NCI-H1105 (cell line): ENCODE measurements at regions not wholly inside any gene's neighbourhood (a gene's known extent, or its start where the extent isn't known, plus 50 kb on each side); places are given as distances from the start of the nearest gene placed in this dataset.
"Not testable (repeated sequence)": the region's sequence is repeated elsewhere in the genome, so short reads cannot be mapped to it uniquely, and the experiment has no call there.

Experiments
- DNase-seq: peaks from one replicate; lab custom pipeline; 2025; lab: John Stamatoyannopoulos, UW

DNA sequence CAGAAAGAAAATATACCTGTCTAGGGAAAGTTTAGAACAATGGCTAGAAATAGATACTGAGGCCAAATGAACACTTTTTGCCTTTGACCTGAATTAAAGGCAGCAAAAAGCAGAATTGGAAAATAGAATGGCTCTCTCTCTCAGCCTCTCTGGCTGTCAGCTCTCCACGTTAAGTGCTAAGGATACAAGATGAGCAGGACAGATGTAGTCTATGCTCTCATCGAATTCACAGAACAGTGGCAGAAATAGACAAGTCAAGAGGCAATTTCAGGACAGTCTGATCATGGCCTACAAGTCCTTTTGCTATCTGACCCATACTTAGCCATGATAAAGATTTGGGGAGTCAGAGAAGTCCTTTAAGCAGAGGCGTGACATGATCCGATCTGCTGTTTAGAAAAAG lies 120.2 kb upstream of the CREB1 start:
- no peak for DNase-seq

DNA sequence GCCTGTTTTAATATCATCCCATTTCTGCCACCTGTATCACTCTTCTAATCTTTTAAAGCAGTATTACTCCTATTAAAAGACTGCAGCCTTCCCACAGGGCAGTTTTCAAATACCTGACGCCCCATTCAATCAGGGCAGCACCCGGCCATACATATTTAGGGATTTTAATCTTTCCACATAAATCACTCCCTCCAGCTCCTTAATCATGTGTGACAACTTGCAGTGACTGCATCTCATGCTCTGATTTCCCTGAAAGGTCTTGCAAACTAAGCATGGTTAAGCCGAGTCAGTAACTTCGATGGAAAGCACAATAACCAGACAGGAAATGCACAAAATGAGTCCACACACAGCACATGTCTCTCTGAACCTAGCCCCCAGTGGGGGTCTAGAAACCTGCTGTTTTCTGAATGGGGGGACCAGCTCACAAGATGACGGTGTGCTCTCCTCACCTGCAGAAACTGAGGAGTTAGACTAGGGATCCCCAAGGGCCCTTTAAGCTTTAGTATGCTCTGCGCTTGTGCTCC lies 116.9 kb upstream of the CREB1 start:
- DNase-seq: no peak

DNA sequence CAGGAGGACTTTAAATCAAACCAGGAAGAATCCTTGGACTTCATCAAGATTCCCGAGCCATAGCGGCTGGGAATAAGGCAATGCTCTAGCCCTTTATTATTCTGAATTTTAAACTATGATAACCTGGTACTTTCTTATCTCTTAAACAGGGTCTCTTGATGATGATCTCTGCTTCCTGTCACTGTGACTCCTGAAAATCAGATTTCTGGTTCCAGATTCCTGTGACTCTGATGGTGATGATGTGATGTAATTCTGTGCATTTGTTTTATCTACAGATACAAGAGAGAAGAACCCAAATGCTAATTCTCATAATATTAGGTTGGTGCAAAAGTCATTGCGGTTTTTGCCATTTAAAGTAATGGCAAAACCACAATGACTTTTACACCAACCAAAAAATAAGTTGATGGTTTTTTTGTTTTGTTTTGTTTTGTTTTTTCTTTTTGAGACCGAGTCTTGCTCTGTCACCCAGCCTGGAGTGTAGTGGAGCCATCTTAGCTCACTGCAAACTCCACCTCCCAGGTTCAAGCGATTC lies 116.3 kb upstream of the CREB1 start:
- DNase-seq: no peak

DNA sequence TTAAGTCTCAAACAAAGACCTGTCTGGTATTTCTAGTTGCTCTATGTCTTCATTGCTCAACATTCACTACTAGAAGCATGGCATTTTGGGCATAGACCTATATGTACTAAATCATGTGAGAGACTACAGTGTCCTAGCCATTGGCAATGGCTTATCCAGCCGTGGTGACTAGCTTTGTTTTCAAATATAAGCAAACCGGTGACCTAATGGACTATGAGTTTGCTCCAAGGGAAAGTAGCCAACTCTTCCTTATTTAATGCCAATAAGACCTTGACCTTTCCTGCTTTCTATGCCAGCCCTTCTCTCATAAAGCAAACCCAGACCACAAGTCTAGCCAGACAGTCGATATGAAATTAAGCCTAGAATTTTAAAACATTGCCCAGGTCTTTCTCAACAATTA lies 113.7 kb upstream of the CREB1 start:
- no peak for DNase-seq

DNA sequence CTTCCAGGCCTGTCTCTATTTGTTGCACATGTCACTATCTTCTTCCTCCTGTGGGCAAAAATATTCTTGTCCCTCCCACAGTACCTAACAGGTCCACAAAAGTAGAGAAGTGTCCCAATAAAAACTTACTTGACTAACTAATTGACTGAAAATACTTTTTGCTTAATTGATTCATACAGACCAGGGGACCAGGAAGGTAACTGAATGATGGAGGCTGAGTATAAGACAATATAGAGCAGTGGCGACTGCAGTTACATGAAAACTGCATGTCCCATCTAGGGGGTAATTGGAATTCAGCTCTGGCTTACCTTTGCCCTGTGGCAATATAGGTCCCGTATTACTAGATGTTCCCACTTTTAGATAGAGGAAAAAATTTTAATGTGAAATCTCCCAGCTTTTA lies 112.9 kb upstream of the CREB1 start:
- no peak for DNase-seq

DNA sequence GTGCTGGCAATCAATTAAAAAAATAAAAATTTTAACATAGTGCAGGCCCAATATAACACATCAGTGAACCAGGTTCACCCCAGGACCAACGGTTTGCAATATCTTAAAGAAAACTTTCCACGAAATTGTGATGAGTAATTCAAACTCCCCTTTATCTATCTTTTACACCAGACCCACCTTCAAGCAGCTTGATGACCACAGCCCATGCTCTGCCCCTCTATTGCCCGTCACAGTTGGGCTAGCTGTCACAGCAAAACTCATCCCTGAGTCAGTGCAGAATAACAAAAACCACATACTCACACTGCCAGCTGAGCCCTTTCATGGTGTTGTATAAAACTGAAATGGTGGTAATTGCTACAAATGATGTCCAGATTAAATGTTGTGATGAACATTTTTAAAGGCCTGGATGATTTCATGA lies 112.5 kb upstream of the CREB1 start:
- DNase-seq: no peak

DNA sequence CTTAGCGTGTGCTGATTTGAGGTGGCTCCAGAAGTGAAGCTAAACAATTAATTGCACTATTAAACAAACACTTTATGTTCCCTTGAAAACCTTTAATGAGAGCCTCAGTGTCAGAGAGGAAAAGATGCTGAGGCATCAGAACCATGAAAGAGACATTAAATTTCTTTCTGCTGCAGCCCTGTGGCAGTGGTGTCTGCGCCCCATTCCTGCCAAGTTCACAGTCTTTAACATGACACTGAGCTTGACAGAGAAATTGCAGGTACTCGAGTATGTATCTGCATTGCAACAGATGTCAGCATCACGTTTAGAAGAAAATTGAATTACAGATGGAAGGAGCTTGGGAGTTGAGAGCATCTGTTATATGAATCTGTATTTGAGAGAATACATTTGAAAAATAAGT lies 111.3 kb upstream of the CREB1 start:
- no peak for DNase-seq

DNA sequence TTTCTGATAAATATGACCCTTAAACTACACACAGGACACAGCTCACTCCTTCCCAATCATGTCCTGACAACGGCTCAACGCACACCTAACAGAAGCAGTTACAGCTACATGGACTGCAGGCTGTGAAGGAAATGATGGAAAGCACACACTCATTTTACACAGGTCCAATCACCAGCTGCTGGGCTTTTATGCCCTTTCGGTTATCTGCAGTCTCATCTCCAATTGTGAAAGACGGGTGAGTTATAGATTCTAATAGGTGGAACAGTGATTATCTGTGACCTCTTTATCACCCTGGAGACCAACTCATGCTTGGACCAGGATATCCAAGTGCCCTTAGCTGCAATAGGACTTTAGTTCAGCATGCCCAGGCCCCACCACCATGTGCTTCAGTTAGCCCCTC lies 110.4 kb upstream of the CREB1 start:
- no peak for DNase-seq

DNA sequence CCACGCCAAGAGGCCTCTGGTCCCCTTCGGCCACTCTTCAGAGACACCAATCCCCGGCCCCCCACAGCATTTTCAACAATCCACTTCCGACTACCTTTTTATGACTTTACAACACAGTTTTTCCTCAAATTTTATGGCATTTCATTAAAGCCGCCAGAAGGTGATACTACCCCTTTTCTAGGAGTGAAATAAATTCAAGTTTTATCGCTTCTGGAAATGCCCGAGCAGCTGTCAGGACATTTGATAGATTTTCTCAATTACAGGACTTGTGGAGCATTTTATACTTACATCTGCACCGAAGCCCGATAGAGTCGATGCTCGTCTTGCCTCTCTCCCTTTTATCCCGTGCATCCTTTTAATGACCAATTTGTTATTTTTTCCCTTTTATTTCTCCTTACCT lies 108.1 kb upstream of the CREB1 start:
- no peak for DNase-seq

DNA sequence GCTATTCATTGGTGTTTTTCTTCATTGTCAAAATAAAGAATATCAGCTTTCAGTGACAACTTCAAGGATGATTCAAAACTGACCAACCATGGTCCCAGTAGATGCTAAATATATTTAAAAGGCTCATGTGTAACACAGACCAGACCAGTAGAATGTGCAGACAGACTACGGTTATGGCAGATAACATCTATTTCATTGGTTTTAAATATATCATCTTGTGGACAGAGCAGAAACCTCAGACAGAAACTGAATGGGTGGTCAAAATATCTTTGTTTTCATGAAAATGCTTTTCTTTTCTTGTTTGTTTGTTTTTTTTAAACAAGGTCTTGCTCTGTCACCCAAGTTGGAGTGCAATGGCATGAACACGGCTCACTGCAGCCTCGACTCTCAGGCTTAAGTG lies 107.4 kb upstream of the CREB1 start:
- no peak for DNase-seq

DNA sequence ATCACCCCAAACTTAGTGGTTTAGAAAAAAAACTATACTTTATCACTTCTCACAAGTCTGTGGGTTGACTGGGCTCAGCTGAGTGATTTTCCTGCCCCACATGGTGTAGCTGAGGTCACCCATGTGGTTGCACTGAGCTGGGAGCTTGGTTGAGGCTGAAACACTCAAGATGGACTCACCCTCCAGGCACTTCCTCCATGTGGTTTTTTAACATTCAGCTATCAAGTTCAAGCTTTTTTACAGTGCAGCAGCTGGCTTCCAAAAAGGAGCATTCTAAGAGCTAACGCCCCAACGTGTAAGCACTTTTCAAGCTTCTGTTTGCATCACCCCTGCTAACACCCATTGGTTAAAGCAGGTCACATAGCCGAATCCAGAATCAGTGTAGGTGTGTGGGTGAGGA lies 105.9 kb upstream of the CREB1 start:
- DNase-seq: no peak

DNA sequence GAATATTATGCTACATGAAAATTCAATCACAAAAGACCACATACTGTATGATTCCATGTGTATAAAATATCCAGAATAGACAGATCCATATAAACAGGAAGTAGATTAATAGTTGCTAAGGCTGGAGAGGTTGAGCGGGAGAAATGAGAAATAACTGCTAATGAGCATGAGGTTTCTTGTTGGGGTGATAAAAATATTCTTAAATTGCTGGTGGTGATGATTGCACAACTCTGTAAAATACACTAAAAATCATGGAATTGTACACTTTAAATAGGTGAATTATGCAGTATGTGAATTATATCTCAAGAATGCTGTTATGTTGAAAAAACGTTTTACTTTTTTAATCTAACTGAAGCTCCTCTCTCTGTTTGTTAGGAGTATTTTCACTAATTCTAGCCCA lies 101.8 kb upstream of the CREB1 start:
- DNase-seq: no peak

DNA sequence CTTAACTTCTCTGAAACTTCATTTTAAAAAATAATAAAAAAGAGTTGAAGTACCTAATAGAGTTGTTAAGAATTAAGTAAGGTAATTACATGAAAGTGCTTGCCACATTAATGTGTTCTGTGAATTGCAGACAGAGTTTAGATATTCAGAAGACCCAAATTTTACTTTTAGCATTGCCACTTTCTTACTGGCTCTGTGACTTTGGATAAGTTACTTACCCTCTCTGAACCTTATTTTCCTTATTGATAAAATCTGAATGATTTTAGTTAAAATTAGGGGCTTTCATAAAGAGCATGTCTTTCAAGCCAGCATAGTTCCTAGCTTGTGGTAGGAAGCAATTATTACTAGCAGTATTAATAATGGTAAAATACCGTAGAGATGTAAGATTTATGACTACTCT lies 101.2 kb upstream of the CREB1 start:
- DNase-seq: no peak

DNA sequence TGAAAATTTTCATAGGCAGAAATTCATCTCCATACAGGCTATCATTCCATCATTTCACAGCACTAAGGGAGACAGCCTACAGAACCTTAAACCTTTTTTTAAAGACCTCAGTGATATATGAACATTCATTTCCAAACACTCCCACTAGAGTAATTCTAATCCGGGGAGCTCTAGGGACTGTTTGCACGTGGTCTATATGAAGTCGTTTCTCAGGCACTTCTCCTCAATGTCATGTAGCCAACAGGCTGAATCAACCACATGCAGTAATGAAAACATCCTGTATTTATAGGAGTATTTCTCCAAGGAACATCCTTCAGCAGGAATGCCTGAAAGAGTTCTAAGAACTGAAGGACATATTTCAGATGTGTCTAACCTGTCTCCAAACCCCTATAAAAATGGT lies 97.3 kb upstream of the CREB1 start:
- no peak for DNase-seq

DNA sequence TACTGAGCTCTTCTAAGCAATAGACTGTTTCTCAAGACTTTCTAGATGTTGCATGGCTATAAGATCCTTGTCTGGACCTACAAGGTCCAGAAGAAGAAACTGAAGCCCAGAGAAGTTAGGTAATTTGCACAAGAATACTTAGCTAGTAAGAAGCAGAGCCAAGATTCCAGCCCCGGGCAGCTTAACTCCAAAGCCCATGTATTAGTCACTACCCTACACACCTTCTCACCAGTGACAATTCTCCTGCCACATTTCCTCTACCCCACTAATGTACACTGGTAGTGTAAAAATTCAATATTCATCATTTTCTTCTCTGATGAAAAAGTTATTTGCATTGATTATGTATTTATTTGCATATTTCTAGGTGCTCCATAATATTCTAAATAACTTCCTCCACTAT lies 95.5 kb upstream of the CREB1 start:
- DNase-seq: no peak

DNA sequence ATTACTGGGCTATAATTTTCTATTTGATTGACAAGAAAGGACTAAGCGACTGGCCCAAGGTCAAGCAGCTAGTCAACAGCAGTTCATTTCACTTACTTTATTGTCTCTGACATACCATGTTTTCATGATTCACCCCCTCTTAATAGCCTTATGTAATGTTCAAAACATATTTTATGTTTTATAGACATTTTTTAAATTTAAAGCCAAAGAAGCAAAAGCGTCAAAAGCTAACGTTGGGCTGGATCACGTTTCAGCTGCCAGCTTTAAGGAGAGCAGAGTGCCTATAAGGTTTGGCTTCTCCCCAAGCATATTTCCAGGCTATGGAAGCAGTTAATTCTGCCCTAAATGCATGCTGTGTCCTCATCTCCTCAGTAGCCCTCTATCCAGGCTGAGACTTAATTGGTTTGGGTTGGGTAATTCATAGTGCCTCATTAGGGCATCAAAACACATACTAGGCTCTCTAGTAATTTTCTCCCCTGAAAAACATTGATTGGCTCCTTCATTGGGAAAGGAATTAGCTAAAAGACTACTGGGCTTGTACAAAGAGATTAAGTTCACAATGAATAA lies 94.8 kb upstream of the CREB1 start:
- no peak for DNase-seq

DNA sequence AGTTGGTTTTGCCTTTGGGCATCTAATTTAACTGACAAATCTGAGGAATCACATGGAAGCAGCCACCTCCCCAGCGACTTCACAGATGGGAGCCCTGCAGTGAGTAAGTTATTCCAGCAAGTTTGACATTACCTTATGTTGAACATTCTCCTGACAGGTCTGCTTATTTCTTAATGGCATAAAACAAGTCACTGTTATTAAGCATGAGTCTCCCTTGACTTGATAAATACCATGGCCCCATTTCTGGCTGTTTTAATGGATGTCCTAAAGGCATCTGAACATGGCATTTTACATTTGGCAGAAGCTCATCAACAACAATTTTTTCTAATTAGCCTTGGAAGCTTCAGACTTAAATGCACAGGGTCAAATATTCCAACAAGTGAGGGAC lies 92.6 kb upstream of the CREB1 start:
- DNase-seq: no peak

DNA sequence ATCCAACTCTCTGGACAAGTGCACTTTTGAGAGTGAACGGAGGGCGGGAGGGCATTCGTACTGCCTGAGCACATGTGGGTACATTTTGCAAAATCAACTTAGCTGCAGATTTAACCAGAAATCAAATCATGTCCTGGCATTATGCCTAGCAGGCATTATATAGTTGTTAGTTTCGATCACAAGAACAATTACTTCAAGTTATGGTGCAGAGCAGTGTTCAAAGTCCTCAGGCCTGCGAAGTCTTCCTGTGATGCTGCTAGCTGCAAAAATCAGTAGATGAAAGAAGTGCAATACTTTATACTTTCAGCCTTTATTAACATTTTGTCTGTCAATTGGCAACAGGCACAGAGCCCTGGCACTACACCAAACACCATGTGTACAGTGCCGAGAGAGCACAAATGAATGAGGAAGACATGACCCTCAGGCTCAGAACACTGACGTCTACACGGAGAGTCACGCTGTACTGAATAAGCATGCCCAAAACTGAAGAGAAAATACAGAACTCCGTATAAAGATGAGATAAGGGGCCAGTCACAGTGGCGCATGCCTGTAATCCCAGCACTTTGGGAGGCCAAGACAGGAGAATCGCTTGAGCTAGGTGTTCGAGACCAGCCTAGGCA lies 92.1 kb upstream of the CREB1 start:
- no peak for DNase-seq

DNA sequence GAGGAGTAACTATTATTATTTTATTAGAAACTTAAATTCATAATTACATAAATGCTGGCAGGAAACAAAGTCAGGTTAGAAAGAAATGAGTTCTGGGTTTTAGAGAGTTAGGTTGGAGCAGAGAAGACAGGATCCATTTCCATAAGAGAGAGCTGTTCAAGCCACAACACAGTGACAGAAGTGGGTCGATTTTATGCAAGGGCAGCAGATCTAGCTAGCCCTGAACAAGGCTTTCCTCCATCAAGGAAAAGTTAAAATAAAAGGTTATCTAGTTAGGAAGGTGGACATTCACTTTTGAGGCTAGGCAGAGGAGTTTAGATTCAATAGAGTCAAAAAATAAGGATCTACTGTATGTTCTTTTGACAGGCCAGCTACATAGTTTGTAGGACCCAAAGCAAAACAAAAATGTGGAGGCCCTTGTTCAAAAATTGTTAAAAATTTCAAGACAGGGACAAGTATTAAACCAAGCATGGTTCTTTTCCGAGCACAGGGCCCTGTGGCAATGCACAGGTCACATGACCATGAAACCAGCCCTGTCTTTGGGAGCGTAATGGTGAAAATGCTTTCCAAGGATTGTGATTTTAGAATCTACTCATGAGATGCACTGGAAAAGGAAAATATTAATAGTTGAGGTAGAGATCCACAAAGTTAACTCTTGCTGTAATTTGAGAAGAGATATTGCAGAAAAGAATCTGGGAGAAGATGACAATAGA lies 91.2 kb upstream of the CREB1 start:
- no peak for DNase-seq

DNA sequence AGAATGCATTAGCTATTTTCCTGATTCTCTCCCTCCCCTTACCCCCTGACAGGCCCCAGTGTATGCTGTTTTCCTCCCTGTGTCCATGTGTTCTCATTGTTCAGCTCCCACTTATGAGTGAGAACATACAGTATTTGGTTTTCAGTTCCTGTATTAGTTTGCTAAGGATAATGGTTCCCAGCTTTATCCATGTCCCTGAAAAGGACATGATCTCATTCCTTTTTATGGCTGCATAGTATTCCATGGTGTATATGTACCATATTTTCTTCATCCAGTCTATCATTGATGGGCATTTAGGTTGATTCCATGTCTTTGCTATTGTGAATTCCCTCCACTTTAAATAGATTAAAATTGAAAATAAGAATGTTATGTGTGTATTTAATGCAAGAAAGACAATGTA lies 89.9 kb upstream of the CREB1 start:
- DNase-seq: not testable (repeated sequence)

DNA sequence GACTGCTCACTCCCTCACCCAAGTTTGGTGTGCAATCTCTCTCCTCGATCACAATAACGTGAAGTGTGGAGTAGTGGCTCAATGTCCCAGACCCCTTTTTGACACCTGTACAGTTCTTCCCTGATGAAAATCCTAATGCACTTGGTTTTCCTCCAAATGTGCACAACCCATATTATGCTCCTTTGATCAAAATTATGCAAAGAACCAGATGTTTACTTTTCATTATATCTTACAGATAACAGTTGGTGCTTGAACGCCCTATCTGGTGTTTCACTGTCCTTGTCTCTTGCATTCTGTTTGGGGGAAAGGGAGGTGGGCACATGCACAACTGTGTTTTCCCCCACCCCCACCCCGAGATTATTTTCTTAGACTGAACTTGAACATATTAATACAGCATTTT lies 85.0 kb upstream of the CREB1 start:
- no peak for DNase-seq

DNA sequence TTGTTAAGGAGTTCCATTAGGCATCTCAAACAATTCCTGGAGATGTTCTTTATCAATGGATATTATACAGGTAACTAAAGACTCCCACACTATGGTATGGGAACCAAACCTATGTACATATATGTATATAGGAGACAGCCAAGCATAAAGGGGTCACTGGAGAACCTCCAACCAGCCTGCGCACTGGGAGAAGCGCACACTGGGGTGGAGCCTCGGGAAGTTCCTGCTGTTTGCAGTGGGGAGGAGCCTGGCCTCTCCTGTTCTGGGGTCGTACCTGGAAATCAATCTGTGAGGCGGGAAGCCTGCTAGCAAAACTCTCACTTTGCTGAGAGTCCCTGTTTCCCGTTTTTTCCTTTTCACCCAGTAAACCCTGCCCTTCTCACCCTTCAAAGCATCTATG lies 83.1 kb upstream of the CREB1 start:
- DNase-seq: no peak

DNA sequence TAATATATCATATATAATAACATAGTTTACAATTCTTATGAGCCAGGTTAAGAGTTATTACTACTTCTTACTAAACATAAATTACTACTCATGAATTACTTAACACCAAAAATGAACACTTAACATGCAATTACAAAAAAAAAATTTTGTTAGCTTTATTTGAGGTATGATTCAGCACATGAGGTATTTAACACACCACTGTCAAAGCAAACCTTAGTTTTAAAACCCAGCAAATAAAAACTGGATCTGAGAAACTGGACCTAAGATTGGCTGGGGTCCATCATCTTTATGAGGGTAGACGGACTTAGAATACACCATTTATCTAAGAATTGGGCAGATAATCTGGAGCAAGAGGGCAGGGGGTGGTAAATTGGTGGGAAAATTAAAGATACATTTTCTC lies 81.8 kb upstream of the CREB1 start:
- DNase-seq: no peak
